Lung (tissue), 11 donors: ENCODE measurements at regions not wholly inside any gene's neighbourhood (a gene's known extent, or its start where the extent isn't known, plus 50 kb on each side); places are given as distances from the start of the nearest gene placed in this dataset.
A peak's percentile ranks its signal among the peaks of the same experiment; 100 is the strongest.

Source experiments
- ATAC-seq: fragments of 200-7000 bp; cut with Tn5 transposase; one replicate; pipeline ENCODE4 v1.9.1; 2020; ENCODE audit warnings: moderate number of reproducible peaks; ENCODE audit not compliant: insufficient read depth, low FRiP score
- DNase-seq, 3 donors: peaks; one replicate each; pipeline ENCODE4 v3.0.0-alpha.2; 2013 to 2017
- H3K27ac ChIP-seq, 2 donors: one replicate each; pipeline ENCODE4 v1.5.1; 2013; ENCODE audit warnings: mild to moderate bottlenecking in 2 of 2, moderate library complexity in 2 of 2, control low read depth in 1 of 2, inconsistent platforms in 1 of 2, low read depth in 1 of 2, low read length in 1 of 2
- H3K27me3 ChIP-seq, 3 donors: one replicate each; pipeline ENCODE4 v1.5.1; 2013; ENCODE audit warnings: low read length in 2 of 3; ENCODE audit not compliant: control insufficient read depth in 3 of 3, insufficient read depth in 3 of 3
- H3K36me3 ChIP-seq, 4 donors: one replicate each; pipeline ENCODE4 v1.5.1; 2013; ENCODE audit warnings: low read length in 4 of 4, mild to moderate bottlenecking in 1 of 4, moderate library complexity in 1 of 4; ENCODE audit not compliant: control insufficient read depth in 4 of 4, insufficient read depth in 4 of 4
- H3K4me1 ChIP-seq, 5 donors: one replicate each; pipeline ENCODE4 v1.5.1; 2013; ENCODE audit warnings: low read length in 5 of 5, mild to moderate bottlenecking in 2 of 5, moderate library complexity in 1 of 5; ENCODE audit not compliant: control insufficient read depth in 5 of 5, insufficient read depth in 5 of 5
- H3K4me3 ChIP-seq: one replicate; pipeline ENCODE4 v1.5.1; 2013; ENCODE audit warnings: mild to moderate bottlenecking, control low read depth, moderate library complexity
- H3K9ac ChIP-seq, 2 donors: one replicate each; pipeline ENCODE4 v1.5.1; 2013; ENCODE audit warnings: low read length in 2 of 2, control low read depth in 1 of 2; ENCODE audit not compliant: insufficient read depth in 1 of 2
- H3K9me3 ChIP-seq, 4 donors: one replicate each; pipeline ENCODE4 v1.5.1; 2013; ENCODE audit warnings: low read length in 3 of 4, mild to moderate bottlenecking in 1 of 4, moderate library complexity in 1 of 4; ENCODE audit not compliant: control insufficient read depth in 4 of 4, insufficient read depth in 3 of 4
- CTCF ChIP-seq: IDR thresholded peaks from 2 replicates; pipeline ENCODE4 v1.5.1; 2012; ENCODE audit warnings: mild to moderate bottlenecking; ENCODE audit errors: control extremely low read depth, extremely low read depth
- WGBS, 2 donors: extraction: QIAGEN DNeasy Blood & Tissue Kit; methylation state at CpG; one replicate each; pipeline ENCODE4 v1.1.7; 2013; 5-methylcytosine and 5-hydroxymethylcytosine counted together
- donor health status: control.
- donor health status: control.
- donor health status: Bipolar disorder and iron deficiency.
- donor health status: healthy.
- donor health status: DM: yes; HTN: yes; CAD: no.

GRCh38 chr20:52684176-52684575 is 288.0 kb upstream of the TSHZ2 start:
- H3K4me3 ChIP-seq: no peak overlapping the region
- no peak for TF ChIP-seq CTCF
- WGBS, 2 donors: 49 to 56% methylated on average over 14 of the region's 14 CpGs
- H3K27ac ChIP-seq: no peak overlapping the region
- H3K9ac ChIP-seq: no peak overlapping the region
- ATAC-seq: no peak
- DNase-seq: no peak
- no peaks in the 10 kb centered on the region for H3K36me3 ChIP-seq
- peaks cover 0 to 2% (median 0%) of the 10 kb centered on the region in 4 donors for H3K9me3 ChIP-seq
- no peaks in the 10 kb centered on the region for H3K4me1 ChIP-seq
- peaks cover 0 to 2% (median 0%) of the 10 kb centered on the region in 3 donors for H3K27me3 ChIP-seq

GRCh38 chr20:52683761-52684160 is 288.4 kb upstream of the TSHZ2 start:
- H3K4me3 ChIP-seq: no peak overlapping the region
- no peaks in the 10 kb centered on the region for H3K36me3 ChIP-seq
- ATAC-seq (no peak), DNase-seq (no peak)
- no peak overlapping the region for H3K9ac ChIP-seq
- WGBS, 2 donors: 44 to 60% methylated on average over 5 of the region's 5 CpGs
- no peak overlapping the region for H3K27ac ChIP-seq
- peaks cover 0 to 2% (median 0%) of the 10 kb centered on the region in 4 donors for H3K9me3 ChIP-seq
- peaks cover 0 to 2% (median 0%) of the 10 kb centered on the region in 3 donors for H3K27me3 ChIP-seq
- no peaks in the 10 kb centered on the region for H3K4me1 ChIP-seq
- no peak for TF ChIP-seq CTCF

GRCh38 chr20:52682237-52682636 is 289.9 kb upstream of the TSHZ2 start:
- DNase-seq: peak in 2 of 3 donors; percentile 11 to 58
- Histone ChIP-seq H3K9ac (no peak overlapping the region), H3K36me3 (no peaks in the 10 kb centered on the region), H3K9me3 (peaks cover 0 to 2% (median 0%) of the 10 kb centered on the region in 4 donors), H3K4me3 (no peak overlapping the region), H3K27ac (no peak overlapping the region), H3K27me3 (no peaks in the 10 kb centered on the region), H3K4me1 (peaks cover 0 to 10% (median 0%) of the 10 kb centered on the region in 5 donors)
- TF ChIP-seq CTCF: no peak
- ATAC-seq: peak; percentile 43
- WGBS, 2 donors: 21 to 28% methylated on average over 1 of the region's 1 CpG

- peaks cover 0 to 19% (median 3%) of the 10 kb centered on the region in 5 donors for H3K4me1 ChIP-seq
- WGBS, 2 donors: 43 to 81% methylated on average over 6 of the region's 6 CpGs
- H3K4me3 ChIP-seq: no peak overlapping the region
- no peak for TF ChIP-seq CTCF
- H3K9ac ChIP-seq: no peak overlapping the region
- H3K9me3 ChIP-seq: peaks cover 0 to 2% (median 0%) of the 10 kb centered on the region in 4 donors
- H3K27ac ChIP-seq: no peak overlapping the region
- no peaks in the 10 kb centered on the region for H3K27me3 ChIP-seq
- DNase-seq (no peak), ATAC-seq (no peak)
- no peaks in the 10 kb centered on the region for H3K36me3 ChIP-seq
Observed at GRCh38 chr20:52681288-52681687, 290.9 kb upstream of the TSHZ2 start.
